ENCODE measurements at regions not wholly inside any gene's neighbourhood (a gene's known extent, or its start where the extent isn't known, plus 50 kb on each side); places are given as distances from the start of the nearest gene placed in this dataset.
"Not testable (repeated sequence)": the region's sequence is repeated elsewhere in the genome, so short reads cannot be mapped to it uniquely, and the experiment has no call there.

DNA sequence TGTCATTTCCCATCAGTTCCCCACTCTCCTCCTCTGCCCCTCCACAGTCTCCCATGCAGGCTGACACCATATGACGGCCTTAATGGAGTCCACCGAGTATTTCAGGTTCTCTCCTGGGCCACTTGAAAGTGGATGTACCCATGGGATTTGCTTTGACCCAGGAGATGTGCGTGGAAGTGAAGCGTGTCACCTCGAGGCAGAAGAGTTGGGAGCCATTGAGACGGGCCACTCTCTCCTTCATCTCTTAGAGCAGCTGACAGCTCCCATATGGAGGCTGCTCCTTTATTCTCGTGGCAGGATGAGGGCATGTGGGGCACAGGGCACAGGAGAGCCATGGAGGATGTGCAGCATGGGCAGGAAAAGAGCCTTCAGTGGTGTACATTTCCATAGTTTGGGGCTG lies 144.7 kb upstream of the CRYM start:
- in situ Hi-C loops (cut with HindIII; ENCODE audit: low pct_unique_long_range_greater_than_20kb, low sequenced_read_pairs); DNase-seq (ENCODE audit: low read depth in 1 of 2, low spot score in 1 of 2): not testable (repeated sequence)

DNA sequence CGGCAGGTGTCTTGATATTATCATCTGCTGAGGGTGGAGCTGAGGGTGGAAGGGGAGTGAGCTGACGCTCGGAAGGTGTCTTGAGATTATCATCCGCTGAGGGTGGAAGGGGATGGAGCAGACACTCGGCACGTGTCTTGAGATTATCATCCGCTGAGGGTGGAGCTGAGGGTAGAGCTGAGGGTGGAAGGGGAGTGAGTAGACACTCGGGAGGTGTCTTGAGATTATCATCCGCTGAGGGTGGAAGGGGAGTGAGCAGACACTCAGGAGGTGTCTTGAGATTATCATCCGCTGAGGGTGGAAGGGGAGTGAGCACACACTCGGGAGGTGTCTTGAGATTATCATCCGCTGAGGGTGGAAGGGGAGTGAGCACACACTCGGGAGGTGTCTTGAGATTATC lies 126.6 kb upstream of the CRYM start:
- DNase-seq (ENCODE audit: low read depth in 1 of 2, low spot score in 1 of 2); in situ Hi-C loops (cut with HindIII; ENCODE audit: low pct_unique_long_range_greater_than_20kb, low sequenced_read_pairs): not testable (repeated sequence)

DNA sequence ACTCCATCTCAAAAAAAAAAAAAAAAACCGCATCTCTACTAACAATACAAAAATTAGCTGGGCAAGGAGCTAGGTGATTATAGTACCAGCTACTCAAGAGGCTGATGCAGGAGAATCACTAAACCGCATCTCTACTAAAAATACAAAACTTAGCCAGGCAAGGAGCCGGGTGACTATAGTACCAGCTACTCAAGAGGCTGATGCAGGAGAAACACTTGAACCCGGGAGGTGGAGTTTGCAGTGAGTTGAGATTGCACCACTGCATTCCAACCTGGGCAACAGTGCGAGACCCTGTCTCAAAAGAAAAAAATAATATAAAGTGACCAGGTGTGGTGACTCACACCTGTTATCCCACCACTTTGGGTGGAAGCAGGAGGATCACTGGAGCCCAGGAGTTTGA lies 119.8 kb upstream of the CRYM start:
- DNase-seq (ENCODE audit: low read depth in 1 of 2, low spot score in 1 of 2); in situ Hi-C loops (cut with HindIII; ENCODE audit: low pct_unique_long_range_greater_than_20kb, low sequenced_read_pairs): not testable (repeated sequence)

DNA sequence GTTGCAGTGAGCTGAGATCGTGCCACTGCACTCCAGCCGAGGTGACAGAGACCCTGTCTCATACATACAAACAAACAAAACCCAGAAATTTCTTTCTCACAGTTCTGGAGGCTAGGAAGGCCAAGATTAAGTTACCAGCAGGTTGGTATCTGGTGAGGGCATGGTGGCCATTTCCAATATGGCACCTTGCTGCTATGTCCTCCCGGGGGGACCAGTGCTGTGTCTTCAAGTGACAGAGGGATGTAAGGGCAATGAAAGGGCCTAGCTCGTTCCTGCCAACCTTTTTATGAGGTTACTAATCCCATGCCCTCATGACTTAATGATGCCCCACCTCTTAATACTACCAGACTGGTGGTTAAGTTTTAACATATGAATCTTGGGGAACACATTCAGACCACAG lies 118.5 kb upstream of the CRYM start:
- in situ Hi-C loops (cut with HindIII; ENCODE audit: low pct_unique_long_range_greater_than_20kb, low sequenced_read_pairs); DNase-seq (ENCODE audit: low read depth in 1 of 2, low spot score in 1 of 2): not testable (repeated sequence)

DNA sequence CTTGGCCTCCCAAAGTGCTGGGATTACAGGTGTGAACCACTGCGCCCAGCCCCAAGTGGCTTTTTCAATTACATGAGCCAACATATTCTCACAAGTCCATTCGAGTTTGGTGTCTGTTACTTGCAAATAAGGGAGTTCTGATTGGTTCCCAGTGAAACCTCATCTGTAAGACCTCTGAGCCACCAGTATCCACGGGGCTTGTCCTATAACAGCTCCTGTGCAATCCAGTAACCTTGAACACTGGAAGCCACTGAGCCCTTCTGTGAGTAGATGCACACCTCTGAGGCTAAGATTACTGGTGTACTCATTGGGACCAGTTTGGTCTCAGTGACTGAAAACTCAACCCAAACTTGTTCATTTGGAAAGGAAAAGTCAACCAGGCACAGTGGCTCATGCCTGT lies 112.5 kb upstream of the CRYM start:
- DNase-seq (ENCODE audit: low read depth in 1 of 2, low spot score in 1 of 2); in situ Hi-C loops (cut with HindIII; ENCODE audit: low pct_unique_long_range_greater_than_20kb, low sequenced_read_pairs): not testable (repeated sequence)

DNA sequence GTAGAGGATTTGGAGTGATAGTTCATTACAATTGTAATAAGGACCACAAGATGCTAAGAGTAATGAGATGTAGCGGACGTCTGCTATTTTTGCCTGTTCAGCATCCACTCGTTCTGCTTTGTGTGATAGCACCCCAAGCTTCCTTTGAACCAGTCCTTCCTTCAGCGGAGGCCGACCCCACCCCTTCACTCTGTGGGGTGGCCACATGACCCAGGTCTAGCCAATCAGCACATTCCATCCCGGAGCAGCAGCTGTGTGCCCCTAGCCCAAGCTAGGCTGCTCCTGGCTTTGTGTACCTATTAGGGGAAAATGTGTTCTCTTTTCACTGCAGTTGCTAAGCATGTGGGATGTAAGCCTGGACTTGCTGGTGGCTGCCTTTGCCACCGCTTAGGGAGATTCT lies 111.8 kb upstream of the CRYM start:
- in situ Hi-C loops (cut with HindIII; ENCODE audit: low pct_unique_long_range_greater_than_20kb, low sequenced_read_pairs); DNase-seq (ENCODE audit: low read depth in 1 of 2, low spot score in 1 of 2): not testable (repeated sequence)

DNA sequence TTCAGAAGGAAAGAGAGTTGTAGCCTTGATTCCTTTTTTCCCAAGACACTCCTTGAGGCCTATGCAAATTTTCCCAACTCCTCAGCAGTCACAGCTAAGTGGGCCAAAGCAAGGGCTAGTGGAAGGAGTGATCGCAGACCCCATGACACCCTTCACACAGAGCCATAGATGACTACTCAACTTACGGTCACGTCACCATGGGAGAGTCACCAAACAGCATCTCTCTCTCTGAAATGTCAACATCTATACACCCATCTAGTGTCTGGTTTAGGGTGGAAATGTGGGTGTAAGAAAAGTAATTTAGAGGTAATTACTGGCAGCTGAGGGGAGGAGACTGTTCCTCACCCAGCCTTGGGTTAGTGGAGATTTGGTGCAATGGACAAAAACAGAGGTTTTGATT lies 109.7 kb upstream of the CRYM start:
- DNase-seq (ENCODE audit: low read depth in 1 of 2, low spot score in 1 of 2); in situ Hi-C loops (cut with HindIII; ENCODE audit: low pct_unique_long_range_greater_than_20kb, low sequenced_read_pairs): not testable (repeated sequence)

DNA sequence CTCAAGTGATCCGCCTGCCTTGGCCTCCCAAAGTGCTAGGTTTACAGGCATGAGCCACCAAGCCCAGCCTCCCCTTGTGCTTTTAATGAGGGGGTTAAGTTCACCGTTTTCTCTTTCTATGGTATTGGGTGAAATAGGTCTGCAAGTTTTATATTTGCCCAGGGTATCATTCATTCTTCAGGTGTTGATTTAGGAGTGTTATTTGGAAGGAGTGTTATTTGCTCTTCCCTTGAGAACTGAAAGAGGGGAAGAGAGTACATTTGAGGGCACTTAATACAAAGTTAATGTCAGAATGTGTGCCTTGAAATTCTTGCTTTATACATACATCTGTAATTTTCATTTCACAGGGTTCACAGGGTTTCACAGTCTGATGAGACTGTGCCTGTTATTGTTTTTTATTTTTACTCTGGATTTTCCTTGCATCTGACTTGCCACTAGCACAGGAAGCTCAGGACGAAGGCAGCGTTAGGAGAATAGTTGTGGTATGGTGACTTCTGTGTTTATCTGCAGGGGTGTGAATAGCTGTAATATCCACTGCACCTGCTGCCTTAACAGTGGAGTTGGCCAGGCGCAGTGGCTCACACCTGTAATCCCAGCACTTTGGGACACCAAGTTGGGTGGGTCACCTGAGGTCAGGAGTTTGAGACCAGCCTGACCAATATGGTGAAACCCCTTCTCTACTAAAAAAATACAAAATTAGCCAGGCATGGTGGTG lies 108.3 kb upstream of the CRYM start:
- DNase-seq (ENCODE audit: low read depth in 1 of 2, low spot score in 1 of 2); in situ Hi-C loops (cut with HindIII; ENCODE audit: low pct_unique_long_range_greater_than_20kb, low sequenced_read_pairs): not testable (repeated sequence)

DNA sequence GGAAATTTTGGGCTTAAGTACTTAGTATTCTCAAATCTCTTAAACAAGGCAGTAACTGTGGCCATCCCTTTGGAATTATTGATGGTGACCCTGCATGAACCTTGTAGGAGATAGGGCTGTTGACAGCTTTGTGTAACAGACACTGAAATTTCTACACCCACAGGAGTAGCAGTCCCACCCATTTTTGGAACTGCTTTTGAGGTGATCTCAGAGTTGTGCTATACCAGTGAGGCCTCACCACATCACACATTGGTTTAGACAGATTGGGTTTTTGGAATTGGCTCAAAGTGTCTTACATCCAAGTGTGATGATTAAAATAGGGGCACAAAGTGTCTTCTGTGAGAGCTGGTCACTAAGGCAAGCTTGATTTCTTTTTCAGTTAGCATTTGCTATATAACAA lies 105.6 kb upstream of the CRYM start:
- DNase-seq (ENCODE audit: low read depth in 1 of 2, low spot score in 1 of 2); in situ Hi-C loops (cut with HindIII; ENCODE audit: low pct_unique_long_range_greater_than_20kb, low sequenced_read_pairs): not testable (repeated sequence)

DNA sequence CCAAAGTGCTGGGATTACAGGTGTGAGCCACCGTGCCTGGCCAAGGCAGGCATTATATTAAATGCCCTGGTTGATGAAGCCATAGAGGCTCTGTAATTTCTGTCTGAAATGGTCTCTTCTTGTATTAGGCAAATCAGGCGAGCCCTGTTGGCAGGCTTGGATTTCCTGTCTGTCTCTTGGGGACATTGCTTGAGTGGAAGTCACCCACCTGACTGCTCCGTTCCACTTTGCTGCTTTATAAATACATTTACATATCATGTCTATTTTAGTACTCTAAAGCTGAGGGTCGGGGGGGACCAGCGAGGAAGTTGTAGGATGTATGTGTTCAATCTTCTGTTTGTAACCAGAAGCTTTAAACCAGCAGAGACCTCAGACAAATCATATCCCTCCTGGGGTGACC lies 101.6 kb upstream of the CRYM start:
- in situ Hi-C loops (cut with HindIII; ENCODE audit: low pct_unique_long_range_greater_than_20kb, low sequenced_read_pairs); DNase-seq (ENCODE audit: low read depth in 1 of 2, low spot score in 1 of 2): not testable (repeated sequence)

DNA sequence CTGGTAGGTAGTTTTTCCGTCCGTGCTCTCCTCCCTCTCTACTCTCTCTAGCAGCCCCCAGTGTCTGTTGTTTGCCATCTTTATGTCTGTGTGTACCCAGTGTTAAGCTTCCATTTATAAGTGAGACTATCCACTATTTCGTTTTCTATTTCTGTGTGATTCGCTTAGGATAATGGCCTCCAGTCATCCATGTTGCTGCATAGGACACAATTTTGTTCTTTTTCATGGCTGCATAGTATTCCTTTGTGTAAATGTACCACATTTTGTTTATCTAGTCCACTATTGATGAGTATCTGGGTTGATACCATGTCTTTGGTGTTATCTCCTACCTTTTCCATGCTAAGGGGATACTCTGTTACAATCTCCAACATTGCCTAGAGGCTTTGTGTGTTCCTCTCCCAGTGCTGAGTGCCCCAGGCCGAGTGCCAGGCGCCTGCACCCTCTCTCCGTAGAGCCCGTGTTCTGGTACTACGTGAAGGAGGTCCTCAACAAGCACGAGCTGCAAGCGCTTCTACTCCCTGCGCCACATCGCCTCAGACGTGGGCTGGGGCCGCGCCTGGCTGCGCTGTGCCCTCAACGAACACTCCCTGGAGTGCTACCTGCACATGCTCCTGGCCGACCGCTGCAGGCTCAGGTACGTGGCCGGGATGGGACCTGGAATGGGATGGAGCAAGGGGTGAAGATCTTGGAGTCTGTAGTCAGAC lies 98.3 kb upstream of the CRYM start:
- in situ Hi-C loops (cut with HindIII; ENCODE audit: low pct_unique_long_range_greater_than_20kb, low sequenced_read_pairs) = not testable (repeated sequence)

DNA sequence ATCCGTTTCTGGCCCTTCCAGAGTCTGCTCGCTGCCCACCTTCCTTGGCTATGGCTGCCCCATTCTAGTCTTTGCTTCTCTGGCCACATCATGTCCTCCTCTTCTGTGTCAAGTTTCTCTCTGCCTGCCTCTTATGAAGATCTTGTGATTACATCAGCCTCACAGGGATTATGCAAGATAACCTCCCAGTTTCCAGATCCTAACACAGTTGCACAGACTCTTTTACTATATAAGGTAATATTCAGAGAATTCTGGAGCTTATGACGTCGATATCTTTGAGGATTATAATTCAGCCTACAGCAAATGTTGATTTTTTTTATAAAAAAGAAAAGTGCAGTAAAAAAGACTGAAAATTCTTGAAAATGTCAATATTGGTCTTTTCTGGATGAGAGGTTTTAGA lies 97.2 kb upstream of the CRYM start:
- not testable (repeated sequence) for DNase-seq (ENCODE audit: low read depth in 1 of 2, low spot score in 1 of 2)

More for the DNA sequence above, 98.3 kb upstream of the CRYM start:
- DNase-seq (ENCODE audit: low read depth in 1 of 2, low spot score in 1 of 2) = not testable (repeated sequence)

DNA sequence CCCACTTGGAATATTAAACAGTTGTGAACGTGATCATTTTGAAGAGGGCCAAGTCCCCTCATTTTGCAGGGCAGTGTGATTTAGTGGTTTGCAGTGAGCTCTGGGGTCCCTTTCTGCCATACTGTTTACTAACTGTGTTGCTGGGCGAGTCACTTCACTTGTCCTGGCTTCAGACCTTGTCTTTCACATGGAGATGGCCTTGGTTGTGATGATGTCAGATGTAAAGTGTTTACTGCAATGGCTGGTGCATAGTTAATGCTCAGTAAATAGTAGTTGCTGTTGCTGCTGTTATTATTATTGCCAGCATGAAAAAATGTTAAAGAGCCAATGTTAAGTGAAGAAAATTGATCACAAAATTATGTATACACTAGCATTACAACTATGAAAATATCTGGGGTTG lies 95.4 kb upstream of the CRYM start:
- in situ Hi-C loops (cut with HindIII; ENCODE audit: low pct_unique_long_range_greater_than_20kb, low sequenced_read_pairs); DNase-seq (ENCODE audit: low read depth in 1 of 2, low spot score in 1 of 2): not testable (repeated sequence)

More for the DNA sequence above, 97.2 kb upstream of the CRYM start:
- in situ Hi-C loops (cut with HindIII; ENCODE audit: low pct_unique_long_range_greater_than_20kb, low sequenced_read_pairs) = not testable (repeated sequence)

DNA sequence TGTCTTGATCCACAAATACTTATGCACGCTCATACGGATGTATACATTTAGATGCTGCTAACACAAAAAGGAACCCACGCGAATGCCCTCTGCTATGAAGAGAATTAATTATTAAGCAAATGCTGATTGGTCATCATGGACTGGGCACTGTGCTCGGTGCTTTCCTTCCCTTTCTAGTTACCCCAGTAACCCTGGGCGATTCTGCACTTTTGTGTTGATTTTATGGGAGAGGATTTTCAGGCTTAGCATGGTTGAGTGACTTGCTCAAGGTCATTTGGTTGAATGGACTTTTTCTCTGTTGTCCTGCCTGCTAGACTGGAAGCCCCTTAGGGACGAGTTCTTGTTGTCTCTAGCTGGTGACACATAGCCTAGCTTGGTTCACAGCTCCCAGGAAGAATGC lies 94.8 kb upstream of the CRYM start:
- in situ Hi-C loops (cut with HindIII; ENCODE audit: low pct_unique_long_range_greater_than_20kb, low sequenced_read_pairs); DNase-seq (ENCODE audit: low read depth in 1 of 2, low spot score in 1 of 2): not testable (repeated sequence)

DNA sequence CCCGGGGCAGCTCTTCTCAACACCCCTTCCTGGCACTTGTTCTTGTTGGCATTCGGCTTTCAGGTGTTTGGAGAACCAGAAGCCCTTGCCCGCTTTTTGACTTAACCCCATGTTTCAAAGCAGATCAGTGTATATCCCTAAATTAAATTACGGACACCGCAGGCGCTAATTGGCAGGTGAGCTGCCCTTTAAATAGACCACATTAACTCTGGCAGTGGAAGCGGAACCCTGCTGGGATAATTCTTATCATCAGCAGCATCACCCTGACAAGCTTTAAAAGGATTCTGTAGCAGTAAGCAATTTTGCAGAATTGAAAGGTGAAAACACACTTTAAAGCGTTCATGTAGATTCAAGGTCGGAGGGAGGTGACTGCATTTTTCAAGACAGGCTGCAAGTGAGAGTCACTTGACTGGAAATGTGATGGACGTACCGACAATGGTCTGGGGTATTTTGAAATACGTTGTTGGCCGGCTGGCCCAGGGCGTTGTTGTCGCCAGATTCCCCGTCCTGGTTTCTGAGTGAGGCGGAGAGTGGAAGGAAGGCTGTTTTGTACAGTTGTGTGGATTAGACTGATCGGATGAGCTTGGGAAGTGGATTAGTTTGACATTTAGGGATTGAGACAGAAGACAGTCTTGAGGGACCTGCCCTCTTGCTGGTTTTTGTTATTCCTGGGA lies 94.2 kb upstream of the CRYM start:
- DNase-seq (ENCODE audit: low read depth in 1 of 2, low spot score in 1 of 2); in situ Hi-C loops (cut with HindIII; ENCODE audit: low pct_unique_long_range_greater_than_20kb, low sequenced_read_pairs): not testable (repeated sequence)

DNA sequence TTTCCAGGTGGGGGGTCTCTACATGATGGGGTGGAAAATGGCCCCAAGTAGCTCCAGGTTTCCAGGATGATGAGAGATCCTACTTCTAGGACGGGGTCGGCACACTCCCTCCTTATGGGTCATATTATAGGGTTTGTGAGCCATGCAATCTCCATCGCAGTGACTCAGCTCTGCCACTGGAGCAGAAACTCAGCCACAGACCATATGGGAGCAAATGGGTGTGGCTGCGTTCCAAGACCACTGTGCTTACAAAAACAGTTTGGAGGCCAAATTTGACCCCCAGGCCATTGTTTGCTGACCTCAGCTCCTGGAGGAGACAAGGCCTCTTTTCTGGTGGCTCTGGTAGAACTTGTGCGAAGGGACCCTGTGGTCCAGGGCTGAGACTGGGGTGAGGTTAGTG lies 92.7 kb upstream of the CRYM start:
- in situ Hi-C loops (cut with HindIII; ENCODE audit: low pct_unique_long_range_greater_than_20kb, low sequenced_read_pairs) = not testable (repeated sequence)

DNA sequence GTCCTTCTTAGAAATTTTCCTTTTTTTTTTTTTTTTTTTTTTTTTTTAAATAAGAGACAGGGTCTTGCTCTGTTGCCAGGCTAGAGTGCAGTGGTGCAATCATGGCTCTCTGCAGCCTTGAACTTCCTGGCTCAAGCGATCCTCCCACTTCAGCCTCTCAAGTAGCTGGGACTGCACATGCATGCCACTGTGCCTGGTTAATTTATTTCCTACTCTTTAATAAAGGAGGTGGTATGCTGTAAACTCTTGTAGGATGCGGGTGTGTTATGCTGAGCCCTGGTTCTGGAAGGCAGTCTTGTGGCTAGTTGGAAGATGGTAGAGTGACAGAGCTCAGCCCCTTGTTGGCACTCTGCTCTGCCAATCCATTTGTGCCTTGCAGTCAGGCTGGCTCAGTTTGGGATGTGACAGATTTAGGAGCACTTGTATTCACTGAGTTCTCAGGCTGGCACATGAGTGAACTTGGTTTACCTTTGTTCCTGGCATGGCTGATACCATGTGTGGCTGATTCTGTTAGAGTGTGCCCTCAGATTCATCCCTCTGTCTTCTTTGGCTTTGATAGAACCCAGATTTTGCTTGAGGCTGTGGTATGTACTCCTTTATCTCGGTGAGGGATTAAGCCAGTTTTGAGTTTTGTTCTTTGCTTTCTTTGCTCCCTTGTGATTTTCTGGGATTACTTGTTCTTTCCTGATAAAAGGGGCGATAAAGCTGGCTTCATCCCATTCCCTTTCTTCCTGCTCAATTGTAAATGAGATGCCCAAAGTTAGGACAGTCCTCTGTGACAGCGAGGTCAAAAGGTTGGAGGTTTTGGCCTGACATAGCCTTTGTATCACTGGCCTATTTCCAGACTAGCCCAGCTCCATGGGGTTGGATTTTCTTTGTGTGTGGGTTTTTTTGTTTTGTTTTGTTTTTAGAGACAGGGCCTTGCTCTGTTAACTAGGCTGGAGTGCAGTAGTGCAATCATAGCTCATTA lies 91.2 kb upstream of the CRYM start:
- in situ Hi-C loops (cut with HindIII; ENCODE audit: low pct_unique_long_range_greater_than_20kb, low sequenced_read_pairs); DNase-seq (ENCODE audit: low read depth in 1 of 2, low spot score in 1 of 2): not testable (repeated sequence)

More for the DNA sequence above, 92.7 kb upstream of the CRYM start:
- not testable (repeated sequence) for DNase-seq (ENCODE audit: low read depth in 1 of 2, low spot score in 1 of 2)
